ENCODE measurements at regions not wholly inside any gene's neighbourhood (a gene's known extent, or its start where the extent isn't known, plus 50 kb on each side); places are given as distances from the start of the nearest gene placed in this dataset.

DNA sequence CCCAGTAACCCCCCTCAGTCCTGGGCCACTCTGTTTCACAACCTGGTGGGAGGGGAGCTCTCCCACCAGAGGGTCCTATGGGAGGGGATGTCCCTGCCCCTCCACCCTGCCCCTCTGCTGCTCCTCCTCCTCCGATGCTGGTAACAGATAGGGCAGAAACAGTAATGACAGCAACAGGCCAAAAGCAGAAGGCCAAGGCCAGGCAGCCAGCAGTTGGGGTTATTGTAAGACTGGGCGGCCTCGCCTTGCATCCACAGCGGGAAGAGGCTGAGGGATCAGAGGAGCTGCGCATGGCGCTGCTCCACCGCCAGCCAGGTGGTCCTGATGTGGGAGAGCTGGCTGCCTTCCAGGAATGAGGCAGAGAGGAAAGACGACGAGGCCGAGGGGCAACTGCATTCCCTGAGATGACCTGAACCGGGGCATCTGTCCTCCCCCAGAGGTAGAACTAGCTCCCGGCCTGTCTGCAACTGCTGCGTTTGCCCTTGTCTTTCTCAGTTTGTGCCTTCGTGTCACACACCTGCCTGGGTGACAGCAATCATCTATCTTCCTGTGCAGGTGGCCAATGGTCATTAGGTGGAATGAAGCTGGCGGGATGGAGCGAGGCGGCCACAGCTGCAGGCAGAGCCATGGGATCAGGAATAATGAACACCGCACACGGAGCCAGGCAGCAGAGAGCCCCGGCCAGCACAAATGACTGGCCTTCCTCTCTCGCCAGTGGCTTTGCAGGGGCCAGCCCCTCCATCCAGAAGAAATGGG is 54.0 kb upstream of the CACUL1 start:
- no peak for TF ChIP-seq GATA2 (IDR thresholded peaks at IDR 0.05; ENCODE audit: low read depth, low read length)
- TF ChIP-seq GATA3 (IDR thresholded peaks at IDR 0.05; ENCODE audit: low read depth, low read length): no peak

All from SH-SY5Y (cell line).